Gastroesophageal sphincter (tissue), 3 donors: ENCODE measurements at regions not wholly inside any gene's neighbourhood (a gene's known extent, or its start where the extent isn't known, plus 50 kb on each side); places are given as distances from the start of the nearest gene placed in this dataset.

Source experiments
- CTCF ChIP-seq, 4 experiments: fragments of 200-600 bp in 2 of 4; fragments of 450-650 bp in 2 of 4; sonication (generic) in 1 of 4; IDR thresholded peaks; one replicate each; pipeline ENCODE4 v1.5.1; 2017 to 2019; ENCODE audit warnings: antibody characterized with exemption in 4 of 4, mild to moderate bottlenecking in 2 of 4, moderate library complexity in 2 of 4
- EP300 ChIP-seq: sonication (generic); formaldehyde crosslinking; IDR thresholded peaks from one replicate; pipeline ENCODE4 v1.6.1; 2017; ENCODE audit warnings: antibody characterized with exemption, mild to moderate bottlenecking
- POLR2A ChIP-seq, 2 donors: fragments of 450-650 bp; IDR thresholded peaks; one replicate each; pipeline ENCODE4 v1.6.1; 2017; ENCODE audit warnings: antibody characterized with exemption in 2 of 2, mild to moderate bottlenecking in 2 of 2, moderate library complexity in 1 of 2
- POLR2AphosphoS5 ChIP-seq: sonication (generic); formaldehyde crosslinking; IDR thresholded peaks from one replicate; pipeline ENCODE4 v1.6.1; 2017; ENCODE audit warnings: antibody characterized with exemption

GRCh38 chr18:78757014-78757413 is 222.6 kb upstream of the SALL3 start:
- TF ChIP-seq POLR2AphosphoS5: no peak
- no peak for TF ChIP-seq CTCF (IDR thresholded peaks at IDR 0.05)
- TF ChIP-seq POLR2A (IDR thresholded peaks at IDR 0.05): no peak
- no peak for TF ChIP-seq EP300
